H9 (cell line): ENCODE measurements at regions not wholly inside any gene's neighbourhood (a gene's known extent, or its start where the extent isn't known, plus 50 kb on each side); places are given as distances from the start of the nearest gene placed in this dataset.

Experiments used
- DNase-seq: peaks from one replicate; pipeline ENCODE4 v3.0.0-alpha.2; 2017
- H2AFZ ChIP-seq: one replicate; pipeline ENCODE4 v1.6.1; 2013; ENCODE audit warnings: mild to moderate bottlenecking, low read length, control low read depth, moderate library complexity
- H2AK5ac ChIP-seq: 2 replicates; pipeline ENCODE4 v1.6.1; 2013; ENCODE audit warnings: low read length, control low read depth, mixed read lengths; ENCODE audit not compliant: insufficient read length
- H2BK120ac ChIP-seq: one replicate; pipeline ENCODE4 v1.6.1; 2013; ENCODE audit warnings: low read depth, mild to moderate bottlenecking, low read length, control low read depth, inconsistent platforms; ENCODE audit not compliant: poor library complexity, severe bottlenecking
- H2BK12ac ChIP-seq: 2 replicates; pipeline ENCODE4 v1.6.1; 2013; ENCODE audit warnings: low read length, control low read depth, mixed read lengths, low read depth; ENCODE audit not compliant: insufficient read length
- H2BK15ac ChIP-seq: 2 replicates; pipeline ENCODE4 v1.6.1; 2013; ENCODE audit warnings: low read depth, low read length, control low read depth
- H2BK20ac ChIP-seq: one replicate; pipeline ENCODE4 v1.6.1; 2013; ENCODE audit warnings: low read depth, mild to moderate bottlenecking, low read length, control low read depth, inconsistent platforms; ENCODE audit not compliant: poor library complexity, severe bottlenecking
- H2BK5ac ChIP-seq: 2 replicates; pipeline ENCODE4 v1.6.1; 2013; ENCODE audit warnings: low read length, control low read depth, mixed read lengths; ENCODE audit not compliant: insufficient read length
- H3K14ac ChIP-seq: 2 replicates; pipeline ENCODE4 v1.6.1; 2013; ENCODE audit warnings: low read length, control low read depth; ENCODE audit not compliant: insufficient read depth
- H3K18ac ChIP-seq: 2 replicates; pipeline ENCODE4 v1.6.1; 2013; ENCODE audit warnings: low read depth, mild to moderate bottlenecking, mixed read lengths, low read length, control low read depth; ENCODE audit not compliant: insufficient read length
- H3K23ac ChIP-seq: 2 replicates; pipeline ENCODE4 v1.6.1; 2013; ENCODE audit warnings: low read length, control low read depth, mixed read lengths, low read depth; ENCODE audit not compliant: insufficient read length
- H3K23me2 ChIP-seq: 2 replicates; pipeline ENCODE4 v1.6.1; 2013; ENCODE audit warnings: low read depth, mild to moderate bottlenecking, mixed read lengths, low read length, control low read depth; ENCODE audit not compliant: insufficient read length, poor library complexity, severe bottlenecking
- H3K27ac ChIP-seq: 2 replicates; pipeline ENCODE4 v1.5.1; 2013; ENCODE audit warnings: low read length, control low read depth, mixed read lengths, low read depth; ENCODE audit not compliant: insufficient read length
- H3K27me3 ChIP-seq: 2 replicates; pipeline ENCODE4 v1.6.1; 2013; ENCODE audit warnings: low read length, control low read depth, inconsistent platforms; ENCODE audit not compliant: insufficient read depth
- H3K4ac ChIP-seq: 2 replicates; pipeline ENCODE4 v1.6.1; 2013; ENCODE audit warnings: low read depth, mild to moderate bottlenecking, control low read depth, inconsistent platforms, low read length, moderate library complexity
- H3K4me1 ChIP-seq: 2 replicates; pipeline ENCODE4 v1.6.1; 2013; ENCODE audit warnings: low read length, control low read depth, inconsistent platforms; ENCODE audit not compliant: insufficient read depth
- H3K4me2 ChIP-seq: 2 replicates; pipeline ENCODE4 v1.6.1; 2013; ENCODE audit warnings: low read length, control low read depth, mixed read lengths; ENCODE audit not compliant: insufficient read length, insufficient read depth
- H3K56ac ChIP-seq: 2 replicates; pipeline ENCODE4 v1.6.1; 2013; ENCODE audit warnings: low read depth, mild to moderate bottlenecking, mixed read lengths, low read length, control low read depth; ENCODE audit not compliant: insufficient read length
- H3K79me1 ChIP-seq: 2 replicates; pipeline ENCODE4 v1.6.1; 2013; ENCODE audit warnings: low read depth, mild to moderate bottlenecking, moderate library complexity, low read length, control low read depth, inconsistent platforms; ENCODE audit not compliant: insufficient read depth, poor library complexity, severe bottlenecking
- H3K79me2 ChIP-seq: 2 replicates; pipeline ENCODE4 v1.6.1; 2013; ENCODE audit warnings: low read length, control low read depth, inconsistent platforms; ENCODE audit not compliant: insufficient read depth
- H3K9ac ChIP-seq: 2 replicates; pipeline ENCODE4 v1.6.1; 2013; ENCODE audit warnings: low read length, control low read depth, mixed read lengths; ENCODE audit not compliant: insufficient read length; ENCODE audit errors: extremely low read depth
- H3K9me3 ChIP-seq: one replicate; pipeline ENCODE4 v1.6.1; 2013; ENCODE audit warnings: low read depth, low read length, inconsistent platforms; ENCODE audit not compliant: control insufficient read depth
- H3T11ph ChIP-seq: one replicate; pipeline ENCODE4 v1.6.1; 2013; ENCODE audit warnings: mild to moderate bottlenecking, low read length, control low read depth, inconsistent platforms
- H4K20me1 ChIP-seq: one replicate; pipeline ENCODE4 v1.6.1; 2013; ENCODE audit not compliant: control insufficient read depth, insufficient read length, insufficient read depth
- H4K5ac ChIP-seq: 2 replicates; pipeline ENCODE4 v1.6.1; 2013; ENCODE audit warnings: low read depth, mild to moderate bottlenecking, mixed read lengths, low read length, control low read depth; ENCODE audit not compliant: insufficient read length
- H4K8ac ChIP-seq: replicated peaks from 2 replicates; pipeline ENCODE4 v1.6.1; 2013; ENCODE audit warnings: low read length, control low read depth, mixed read lengths, low read depth; ENCODE audit not compliant: insufficient read length
- H4K91ac ChIP-seq: 2 replicates; pipeline ENCODE4 v1.6.1; 2013; ENCODE audit warnings: low read depth, mild to moderate bottlenecking, moderate library complexity, mixed read lengths, low read length, control low read depth; ENCODE audit not compliant: insufficient read length
- H3K27ac Mint-ChIP-seq, 3 experiments: 2 replicates in 2 of 3; 3 replicates in 1 of 3; pipeline ENCODE4 v1.8.0; 2020 to 2021; ENCODE audit warnings: mixed read lengths in 3 of 3, mild to moderate bottlenecking in 1 of 3, moderate library complexity in 1 of 3
- H3K27me3 Mint-ChIP-seq: 2 replicates; pipeline ENCODE4 v1.8.0; 2021; ENCODE audit warnings: low read depth, mild to moderate bottlenecking, moderate library complexity, mixed read lengths
- H3K36me3 Mint-ChIP-seq, 3 experiments: 2 replicates in 2 of 3; 3 replicates in 1 of 3; pipeline ENCODE4 v1.8.0; 2020 to 2021; ENCODE audit warnings: low read depth in 3 of 3, mixed read lengths in 3 of 3; ENCODE audit not compliant: insufficient read depth in 1 of 3
- H3K4me1 Mint-ChIP-seq, 2 experiments: 2 replicates each; pipeline ENCODE4 v1.8.0; 2020; ENCODE audit warnings: mixed read lengths in 2 of 2
- H3K4me3 Mint-ChIP-seq, 2 experiments: 2 replicates in 1 of 2; 3 replicates in 1 of 2; pipeline ENCODE4 v1.8.0; 2020 to 2021; ENCODE audit warnings: mild to moderate bottlenecking in 2 of 2, mixed read lengths in 2 of 2, moderate library complexity in 1 of 2
- H3K9me3 Mint-ChIP-seq, 2 experiments: 2 replicates in 1 of 2; 3 replicates in 1 of 2; pipeline ENCODE4 v1.8.0; 2020; ENCODE audit warnings: mild to moderate bottlenecking in 2 of 2, mixed read lengths in 2 of 2, moderate library complexity in 1 of 2
- WGBS: extraction: QIAGEN DNeasy Blood & Tissue Kit; methylation state at CpG from one replicate; pipeline ENCODE4 v1.1.7; 2013; ENCODE audit warnings: missing lambda C conversion rate, low lambda C conversion rate, mixed read lengths; ENCODE audit not compliant: insufficient read length; ENCODE audit errors: extremely low coverage; 5-methylcytosine and 5-hydroxymethylcytosine counted together
- TF ChIP-seq, protein P1 (sequence below): fragments of 200-600 bp; sonication (generic); conservative IDR thresholded peaks from 3 replicates; pipeline ENCODE4 v1.8.0; 2021; ENCODE audit warnings: antibody characterized with exemption, mild to moderate bottlenecking

DNA sequence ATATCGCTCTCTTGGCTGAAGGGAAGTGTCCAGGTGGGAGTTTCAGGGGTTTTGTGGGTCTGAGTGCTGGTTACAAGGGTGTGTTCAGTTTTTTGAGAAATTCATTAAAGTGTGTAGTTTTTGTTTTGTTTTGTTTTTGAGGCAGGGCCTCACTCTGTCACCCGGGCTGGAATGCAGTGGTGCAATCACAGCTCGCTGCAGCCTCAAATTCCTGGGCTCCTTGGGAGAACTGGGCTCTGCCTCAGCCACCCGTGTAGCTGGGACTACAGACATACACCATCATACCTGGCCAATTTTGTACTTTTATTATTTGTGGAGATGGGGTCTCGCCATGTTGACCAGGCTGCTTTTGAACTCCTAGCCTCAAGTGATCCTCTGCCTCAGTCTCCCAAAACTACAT lies 51.2 kb upstream of the RALGAPA2 start:
- Histone ChIP-seq H2BK15ac (no peak overlapping the region), H3K79me2 (no peaks in the 10 kb centered on the region), H3K4ac (no peak overlapping the region), H3K4me1 (no peaks in the 10 kb centered on the region), H3K9ac (no peak overlapping the region), H3K23me2 (no peaks in the 10 kb centered on the region), H2BK12ac (no peak overlapping the region), H4K20me1 (no peaks in the 10 kb centered on the region), H2BK5ac (no peak overlapping the region), H3K9me3 (peaks cover 5% of the 10 kb centered on the region), H3K18ac (no peak overlapping the region), H3K27ac (no peak overlapping the region), H3T11ph (no peak overlapping the region), H3K14ac (no peak overlapping the region), H4K91ac (no peak overlapping the region), H2AK5ac (no peak overlapping the region), H2BK20ac (no peak overlapping the region), H2BK120ac (no peak overlapping the region), H4K8ac (no peak overlapping the region), H3K27me3 (no peaks in the 10 kb centered on the region), H3K79me1 (no peaks in the 10 kb centered on the region), H3K23ac (no peak overlapping the region), H3K56ac (no peak overlapping the region), H2AFZ (no peak overlapping the region), H3K4me2 (no peak overlapping the region), H4K5ac (no peak overlapping the region)
- no CpG with 5 or more reads among the region's 5 CpGs for WGBS
- Mint-ChIP-seq H3K4me3 (no peak overlapping the region), H3K4me1 (peaks cover 0 to 4% of the 10 kb centered on the region in 2 experiments; a peak in 1 of 4 replicates), H3K27ac (no peak overlapping the region), H3K27me3 (0 out of 2 replicates have a peak, but pooled peaks cover 1% of the 10 kb centered on the region), H3K9me3 (peaks cover 22% of the 10 kb centered on the region in 2 experiments), H3K36me3 (peaks cover 3 to 19% (median 6%) of the 10 kb centered on the region in 3 experiments)
- TF ChIP-seq, protein P1, sequence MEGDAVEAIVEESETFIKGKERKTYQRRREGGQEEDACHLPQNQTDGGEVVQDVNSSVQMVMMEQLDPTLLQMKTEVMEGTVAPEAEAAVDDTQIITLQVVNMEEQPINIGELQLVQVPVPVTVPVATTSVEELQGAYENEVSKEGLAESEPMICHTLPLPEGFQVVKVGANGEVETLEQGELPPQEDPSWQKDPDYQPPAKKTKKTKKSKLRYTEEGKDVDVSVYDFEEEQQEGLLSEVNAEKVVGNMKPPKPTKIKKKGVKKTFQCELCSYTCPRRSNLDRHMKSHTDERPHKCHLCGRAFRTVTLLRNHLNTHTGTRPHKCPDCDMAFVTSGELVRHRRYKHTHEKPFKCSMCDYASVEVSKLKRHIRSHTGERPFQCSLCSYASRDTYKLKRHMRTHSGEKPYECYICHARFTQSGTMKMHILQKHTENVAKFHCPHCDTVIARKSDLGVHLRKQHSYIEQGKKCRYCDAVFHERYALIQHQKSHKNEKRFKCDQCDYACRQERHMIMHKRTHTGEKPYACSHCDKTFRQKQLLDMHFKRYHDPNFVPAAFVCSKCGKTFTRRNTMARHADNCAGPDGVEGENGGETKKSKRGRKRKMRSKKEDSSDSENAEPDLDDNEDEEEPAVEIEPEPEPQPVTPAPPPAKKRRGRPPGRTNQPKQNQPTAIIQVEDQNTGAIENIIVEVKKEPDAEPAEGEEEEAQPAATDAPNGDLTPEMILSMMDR = no peak
- no peak for DNase-seq
